ENCODE measurements at regions not wholly inside any gene's neighbourhood (a gene's known extent, or its start where the extent isn't known, plus 50 kb on each side); places are given as distances from the start of the nearest gene placed in this dataset.

GRCh38 chr18:43662657-43663056 lies 385.4 kb upstream of the SYT4 start:
- H3K4me3 ChIP-seq (ENCODE audit: low read length): no peak overlapping the region
- no peaks in the 10 kb centered on the region for H3K36me3 ChIP-seq (ENCODE audit: control insufficient read depth, insufficient read depth, low read length)
- no CpG with 5 or more reads among the region's 4 CpGs for WGBS (ENCODE audit: insufficient coverage, insufficient read length)
- H3K4me1 ChIP-seq (ENCODE audit: control insufficient read depth, insufficient read depth, low read length): no peaks in the 10 kb centered on the region
- no peak for DNase-seq (ENCODE audit: low read depth, low spot score)
- no peak overlapping the region for H3K27ac ChIP-seq (ENCODE audit: low read length)
- 0 out of 2 replicates have a peak, but pooled peaks cover 1% of the 10 kb centered on the region for H3K27me3 ChIP-seq (ENCODE audit: control insufficient read depth, insufficient read depth, low read length)
- no peaks in the 10 kb centered on the region for H3K9me3 ChIP-seq (ENCODE audit: control insufficient read depth, insufficient read depth, low read length)

- Histone ChIP-seq H3K27me3 (ENCODE audit: control insufficient read depth, insufficient read depth, low read length) (0 out of 2 replicates have a peak, but pooled peaks cover 1% of the 10 kb centered on the region), H3K27ac (ENCODE audit: low read length) (no peak overlapping the region), H3K36me3 (ENCODE audit: control insufficient read depth, insufficient read depth, low read length) (no peaks in the 10 kb centered on the region), H3K4me1 (ENCODE audit: control insufficient read depth, insufficient read depth, low read length) (no peaks in the 10 kb centered on the region), H3K4me3 (ENCODE audit: low read length) (no peak overlapping the region), H3K9me3 (ENCODE audit: control insufficient read depth, insufficient read depth, low read length) (no peaks in the 10 kb centered on the region)
- no CpG with 5 or more reads among the region's 1 CpG for WGBS (ENCODE audit: insufficient coverage, insufficient read length)
- no peak for DNase-seq (ENCODE audit: low read depth, low spot score)
Measured at GRCh38 chr18:43663159-43663558, 385.9 kb upstream of the SYT4 start.

- no peak for DNase-seq (ENCODE audit: low read depth, low spot score)
- Histone ChIP-seq H3K27ac (ENCODE audit: low read length) (no peak overlapping the region), H3K27me3 (ENCODE audit: control insufficient read depth, insufficient read depth, low read length) (0 out of 2 replicates have a peak, but pooled peaks cover 1% of the 10 kb centered on the region), H3K4me3 (ENCODE audit: low read length) (no peak overlapping the region), H3K4me1 (ENCODE audit: control insufficient read depth, insufficient read depth, low read length) (no peaks in the 10 kb centered on the region), H3K9me3 (ENCODE audit: control insufficient read depth, insufficient read depth, low read length) (no peaks in the 10 kb centered on the region), H3K36me3 (ENCODE audit: control insufficient read depth, insufficient read depth, low read length) (no peaks in the 10 kb centered on the region)
- WGBS (ENCODE audit: insufficient coverage, insufficient read length): 100% methylated on average over 2 of the region's 3 CpGs
Measured at GRCh38 chr18:43664487-43665008, 387.3 kb upstream of the SYT4 start.

GRCh38 chr18:43665105-43665788 lies 388.0 kb upstream of the SYT4 start:
- H3K27ac ChIP-seq (ENCODE audit: low read length): no peak overlapping the region
- no peak overlapping the region for H3K4me3 ChIP-seq (ENCODE audit: low read length)
- WGBS (ENCODE audit: insufficient coverage, insufficient read length): 100% methylated on average over 1 of the region's 3 CpGs
- no peaks in the 10 kb centered on the region for H3K9me3 ChIP-seq (ENCODE audit: control insufficient read depth, insufficient read depth, low read length)
- H3K4me1 ChIP-seq (ENCODE audit: control insufficient read depth, insufficient read depth, low read length): no peaks in the 10 kb centered on the region
- 0 out of 2 replicates have a peak, but pooled peaks cover 1% of the 10 kb centered on the region for H3K27me3 ChIP-seq (ENCODE audit: control insufficient read depth, insufficient read depth, low read length)
- H3K36me3 ChIP-seq (ENCODE audit: control insufficient read depth, insufficient read depth, low read length): no peaks in the 10 kb centered on the region
- no peak for DNase-seq (ENCODE audit: low read depth, low spot score)

- 100% methylated on average over 3 of the region's 4 CpGs for WGBS (ENCODE audit: insufficient coverage, insufficient read length)
- H3K9me3 ChIP-seq (ENCODE audit: control insufficient read depth, insufficient read depth, low read length): no peaks in the 10 kb centered on the region
Measured at GRCh38 chr18:43668866-43669265, 391.6 kb upstream of the SYT4 start.

GRCh38 chr18:43671431-43671830 lies 394.1 kb upstream of the SYT4 start:
- Histone ChIP-seq H3K36me3 (ENCODE audit: control insufficient read depth, insufficient read depth, low read length) (no peaks in the 10 kb centered on the region), H3K4me3 (ENCODE audit: low read length) (no peak overlapping the region), H3K4me1 (ENCODE audit: control insufficient read depth, insufficient read depth, low read length) (no peaks in the 10 kb centered on the region), H3K27ac (ENCODE audit: low read length) (no peak overlapping the region), H3K9me3 (ENCODE audit: control insufficient read depth, insufficient read depth, low read length) (no peaks in the 10 kb centered on the region), H3K27me3 (ENCODE audit: control insufficient read depth, insufficient read depth, low read length) (no peaks in the 10 kb centered on the region)
- no peak for DNase-seq (ENCODE audit: low read depth, low spot score)
- no CpG with 5 or more reads among the region's 1 CpG for WGBS (ENCODE audit: insufficient coverage, insufficient read length)

More at GRCh38 chr18:43668866-43669265, 391.6 kb upstream of the SYT4 start:
- DNase-seq (ENCODE audit: low read depth, low spot score): no peak
- no peaks in the 10 kb centered on the region for H3K36me3 ChIP-seq (ENCODE audit: control insufficient read depth, insufficient read depth, low read length)
- 0 out of 2 replicates have a peak, but pooled peaks cover 1% of the 10 kb centered on the region for H3K27me3 ChIP-seq (ENCODE audit: control insufficient read depth, insufficient read depth, low read length)
- no peak overlapping the region for H3K4me3 ChIP-seq (ENCODE audit: low read length)
- H3K4me1 ChIP-seq (ENCODE audit: control insufficient read depth, insufficient read depth, low read length): no peaks in the 10 kb centered on the region
- H3K27ac ChIP-seq (ENCODE audit: low read length): no peak overlapping the region

GRCh38 chr18:43680096-43680495 lies 402.8 kb upstream of the SYT4 start:
- Histone ChIP-seq H3K27me3 (ENCODE audit: control insufficient read depth, insufficient read depth, low read length) (no peaks in the 10 kb centered on the region), H3K9me3 (ENCODE audit: control insufficient read depth, insufficient read depth, low read length) (no peaks in the 10 kb centered on the region), H3K36me3 (ENCODE audit: control insufficient read depth, insufficient read depth, low read length) (no peaks in the 10 kb centered on the region), H3K4me3 (ENCODE audit: low read length) (no peak overlapping the region), H3K27ac (ENCODE audit: low read length) (no peak overlapping the region), H3K4me1 (ENCODE audit: control insufficient read depth, insufficient read depth, low read length) (peaks cover 4% of the 10 kb centered on the region; the same call in 1 of the 2 replicates)
- no CpG with 5 or more reads among the region's 2 CpGs for WGBS (ENCODE audit: insufficient coverage, insufficient read length)
- no peak for DNase-seq (ENCODE audit: low read depth, low spot score)

- H3K27me3 ChIP-seq (ENCODE audit: control insufficient read depth, insufficient read depth, low read length): no peaks in the 10 kb centered on the region
- no peak for DNase-seq (ENCODE audit: low read depth, low spot score)
- no CpG with 5 or more reads among the region's 5 CpGs for WGBS (ENCODE audit: insufficient coverage, insufficient read length)
- H3K27ac ChIP-seq (ENCODE audit: low read length): no peak overlapping the region
- no peak overlapping the region for H3K4me3 ChIP-seq (ENCODE audit: low read length)
- no peaks in the 10 kb centered on the region for H3K9me3 ChIP-seq (ENCODE audit: control insufficient read depth, insufficient read depth, low read length)
- H3K4me1 ChIP-seq (ENCODE audit: control insufficient read depth, insufficient read depth, low read length): peaks cover 4% of the 10 kb centered on the region; the same call in 1 of the 2 replicates
- H3K36me3 ChIP-seq (ENCODE audit: control insufficient read depth, insufficient read depth, low read length): no peaks in the 10 kb centered on the region
Measured at GRCh38 chr18:43681661-43682060, 404.4 kb upstream of the SYT4 start.

- no peaks in the 10 kb centered on the region for H3K36me3 ChIP-seq (ENCODE audit: control insufficient read depth, insufficient read depth, low read length)
- no CpG with 5 or more reads among the region's 7 CpGs for WGBS (ENCODE audit: insufficient coverage, insufficient read length)
Measured at GRCh38 chr18:43682196-43682595, 404.9 kb upstream of the SYT4 start.

GRCh38 chr18:43686709-43687108 lies 409.4 kb upstream of the SYT4 start:
- H3K9me3 ChIP-seq (ENCODE audit: control insufficient read depth, insufficient read depth, low read length): no peaks in the 10 kb centered on the region
- H3K27ac ChIP-seq (ENCODE audit: low read length): no peak overlapping the region
- H3K4me3 ChIP-seq (ENCODE audit: low read length): no peak overlapping the region
- H3K4me1 ChIP-seq (ENCODE audit: control insufficient read depth, insufficient read depth, low read length): peaks cover 2% of the 10 kb centered on the region; the same call in 1 of the 2 replicates
- DNase-seq (ENCODE audit: low read depth, low spot score): no peak
- H3K27me3 ChIP-seq (ENCODE audit: control insufficient read depth, insufficient read depth, low read length): no peaks in the 10 kb centered on the region
- no CpG with 5 or more reads among the region's 1 CpG for WGBS (ENCODE audit: insufficient coverage, insufficient read length)
- H3K36me3 ChIP-seq (ENCODE audit: control insufficient read depth, insufficient read depth, low read length): no peaks in the 10 kb centered on the region

More at GRCh38 chr18:43682196-43682595, 404.9 kb upstream of the SYT4 start:
- DNase-seq (ENCODE audit: low read depth, low spot score): no peak
- no peaks in the 10 kb centered on the region for H3K27me3 ChIP-seq (ENCODE audit: control insufficient read depth, insufficient read depth, low read length)
- H3K4me1 ChIP-seq (ENCODE audit: control insufficient read depth, insufficient read depth, low read length): peaks cover 4% of the 10 kb centered on the region; the same call in 1 of the 2 replicates
- H3K27ac ChIP-seq (ENCODE audit: low read length): no peak overlapping the region
- no peaks in the 10 kb centered on the region for H3K9me3 ChIP-seq (ENCODE audit: control insufficient read depth, insufficient read depth, low read length)
- H3K4me3 ChIP-seq (ENCODE audit: low read length): no peak overlapping the region
